Trophoblast cell (in vitro differentiated cells and primary cell): ENCODE measurements at regions not wholly inside any gene's neighbourhood (a gene's known extent, or its start where the extent isn't known, plus 50 kb on each side); places are given as distances from the start of the nearest gene placed in this dataset.

Experiments
- DNase-seq, 2 donors: peaks; one replicate each; pipeline ENCODE4 v3.0.0-alpha.2; 2016
- H2AFZ ChIP-seq: 2 replicates; pipeline ENCODE4 v1.6.1; 2013; ENCODE audit warnings: low read length, moderate library complexity, mild to moderate bottlenecking; ENCODE audit not compliant: insufficient read depth, poor library complexity
- H2AK5ac ChIP-seq: 2 replicates; pipeline ENCODE4 v1.6.1; 2013; ENCODE audit warnings: mild to moderate bottlenecking, low read length
- H2BK120ac ChIP-seq: 2 replicates; pipeline ENCODE4 v1.6.1; 2013; ENCODE audit warnings: low read length, mild to moderate bottlenecking, moderate library complexity; ENCODE audit not compliant: insufficient read depth, poor library complexity
- H2BK12ac ChIP-seq: 2 replicates; pipeline ENCODE4 v1.6.1; 2013; ENCODE audit warnings: mild to moderate bottlenecking, low read length, moderate library complexity
- H2BK5ac ChIP-seq: 2 replicates; pipeline ENCODE4 v1.6.1; 2013; ENCODE audit warnings: low read length, low read depth, moderate library complexity, mild to moderate bottlenecking; ENCODE audit not compliant: poor library complexity
- H3K14ac ChIP-seq: 2 replicates; pipeline ENCODE4 v1.6.1; 2013; ENCODE audit warnings: mild to moderate bottlenecking, low read length
- H3K18ac ChIP-seq: 2 replicates; pipeline ENCODE4 v1.6.1; 2013; ENCODE audit warnings: mild to moderate bottlenecking, low read length
- H3K23ac ChIP-seq: 2 replicates; pipeline ENCODE4 v1.6.1; 2013; ENCODE audit warnings: low read length
- H3K27ac ChIP-seq: 2 replicates; pipeline ENCODE4 v1.5.1; 2013; ENCODE audit warnings: low read depth, mild to moderate bottlenecking, inconsistent platforms, low read length, moderate library complexity
- H3K27me3 ChIP-seq: 2 replicates; pipeline ENCODE4 v1.6.1; 2013; ENCODE audit warnings: inconsistent platforms, mild to moderate bottlenecking, low read length, moderate library complexity; ENCODE audit not compliant: insufficient read depth
- H3K36me3 ChIP-seq, 2 experiments: 1 replicate in 1 of 2; 2 replicates in 1 of 2; pipeline ENCODE4 v1.6.1; 2013; ENCODE audit warnings: low read length in 2 of 2, mild to moderate bottlenecking in 2 of 2, moderate library complexity in 1 of 2; ENCODE audit not compliant: insufficient read depth in 2 of 2, control insufficient read depth in 1 of 2
- H3K4ac ChIP-seq: 2 replicates; pipeline ENCODE4 v1.6.1; 2013; ENCODE audit warnings: low read depth, mild to moderate bottlenecking, low read length, moderate library complexity
- H3K4me1 ChIP-seq, 2 experiments: 1 replicate in 1 of 2; 2 replicates in 1 of 2; pipeline ENCODE4 v1.6.1; 2013; ENCODE audit warnings: low read length in 2 of 2, mild to moderate bottlenecking in 2 of 2, moderate library complexity in 1 of 2; ENCODE audit not compliant: insufficient read depth in 2 of 2, control insufficient read depth in 1 of 2
- H3K4me2 ChIP-seq: 2 replicates; pipeline ENCODE4 v1.6.1; 2013; ENCODE audit warnings: inconsistent platforms, mild to moderate bottlenecking, low read length, moderate library complexity
- H3K4me3 ChIP-seq: 2 replicates; pipeline ENCODE4 v1.5.1; 2013; ENCODE audit warnings: mild to moderate bottlenecking, low read depth, low read length, inconsistent platforms
- H3K79me1 ChIP-seq: one replicate; pipeline ENCODE4 v1.6.1; 2013; ENCODE audit warnings: low read length
- H3K79me2 ChIP-seq: 2 replicates; pipeline ENCODE4 v1.6.1; 2013; ENCODE audit warnings: low read length, mild to moderate bottlenecking; ENCODE audit not compliant: control insufficient read depth, insufficient read depth, poor library complexity
- H3K9ac ChIP-seq: 2 replicates; pipeline ENCODE4 v1.6.1; 2013; ENCODE audit warnings: mild to moderate bottlenecking, low read length
- H3K9me3 ChIP-seq: 2 replicates; pipeline ENCODE4 v1.6.1; 2013; ENCODE audit warnings: low read depth, mild to moderate bottlenecking, control low read depth, inconsistent platforms, low read length; ENCODE audit not compliant: insufficient read depth
- H4K12ac ChIP-seq: 2 replicates; pipeline ENCODE4 v1.6.1; 2013; ENCODE audit warnings: low read depth, mild to moderate bottlenecking, low read length, moderate library complexity
- H4K8ac ChIP-seq: 2 replicates; pipeline ENCODE4 v1.6.1; 2013; ENCODE audit warnings: low read depth, mild to moderate bottlenecking, low read length, moderate library complexity
- H4K91ac ChIP-seq: one replicate; pipeline ENCODE4 v1.6.1; 2013; ENCODE audit warnings: low read depth, mild to moderate bottlenecking, low read length, moderate library complexity
- WGBS: extraction: QIAGEN DNeasy Blood & Tissue Kit; methylation state at CpG from one replicate; pipeline ENCODE4 v1.1.7; 2013; ENCODE audit warnings: missing lambda C conversion rate; ENCODE audit not compliant: insufficient read length, insufficient coverage; ENCODE audit errors: extremely low coverage; 5-methylcytosine and 5-hydroxymethylcytosine counted together

- H3K9me3 ChIP-seq: no peaks in the 10 kb centered on the region
- no peak for DNase-seq
- H3K79me2 ChIP-seq: no peaks in the 10 kb centered on the region
- H3K9ac ChIP-seq: no peak overlapping the region
- H3K14ac ChIP-seq: no peak overlapping the region
- H4K8ac ChIP-seq: no peak overlapping the region
- H4K12ac ChIP-seq: no peak overlapping the region
- H3K18ac ChIP-seq: no peak overlapping the region
- H3K4me1 ChIP-seq: no peaks in the 10 kb centered on the region
- no peak overlapping the region for H3K4ac ChIP-seq
- no peak overlapping the region for H2BK120ac ChIP-seq
- H3K27me3 ChIP-seq: no peaks in the 10 kb centered on the region
- no peaks in the 10 kb centered on the region for H3K36me3 ChIP-seq
- no peak overlapping the region for H2AK5ac ChIP-seq
- no peak overlapping the region for H3K23ac ChIP-seq
- no peak overlapping the region for H3K27ac ChIP-seq
- H3K79me1 ChIP-seq: no peaks in the 10 kb centered on the region
- H2BK12ac ChIP-seq: no peak overlapping the region
- no peak overlapping the region for H2AFZ ChIP-seq
- no peak overlapping the region for H4K91ac ChIP-seq
- H2BK5ac ChIP-seq: no peak overlapping the region
- no peak overlapping the region for H3K4me2 ChIP-seq
- no peak overlapping the region for H3K4me3 ChIP-seq
- WGBS: no CpG with 5 or more reads among the region's 2 CpGs
Observed at GRCh38 chr7:125370502-125370901, 440.9 kb upstream of the POT1 start.

GRCh38 chr7:125363873-125364272 is 434.2 kb upstream of the POT1 start:
- Histone ChIP-seq H3K4ac (no peak overlapping the region), H3K4me3 (no peak overlapping the region), H3K79me1 (no peaks in the 10 kb centered on the region), H4K12ac (no peak overlapping the region), H3K36me3 (no peaks in the 10 kb centered on the region), H3K79me2 (no peaks in the 10 kb centered on the region), H4K8ac (no peak overlapping the region), H2BK12ac (no peak overlapping the region), H2BK5ac (no peak overlapping the region), H3K23ac (no peak overlapping the region), H3K27ac (no peak overlapping the region), H3K18ac (no peak overlapping the region), H3K14ac (no peak overlapping the region), H2AFZ (no peak overlapping the region), H2BK120ac (no peak overlapping the region), H3K9me3 (no peaks in the 10 kb centered on the region), H3K27me3 (no peaks in the 10 kb centered on the region), H3K4me1 (no peaks in the 10 kb centered on the region), H3K9ac (no peak overlapping the region), H2AK5ac (no peak overlapping the region), H3K4me2 (no peak overlapping the region), H4K91ac (no peak overlapping the region)
- no CpG with 5 or more reads among the region's 4 CpGs for WGBS
- DNase-seq: no peak

GRCh38 chr7:125358551-125359167 is 429.0 kb upstream of the POT1 start:
- Histone ChIP-seq H3K9me3 (no peaks in the 10 kb centered on the region), H3K4me3 (no peak overlapping the region), H3K4me1 (no peaks in the 10 kb centered on the region), H2AFZ (no peak overlapping the region), H3K36me3 (no peaks in the 10 kb centered on the region), H4K8ac (no peak overlapping the region), H3K14ac (no peak overlapping the region), H3K27me3 (no peaks in the 10 kb centered on the region), H4K91ac (no peak overlapping the region), H3K27ac (no peak overlapping the region), H4K12ac (no peak overlapping the region), H2AK5ac (no peak overlapping the region), H3K4ac (no peak overlapping the region), H3K18ac (no peak overlapping the region), H3K4me2 (no peak overlapping the region), H2BK5ac (no peak overlapping the region), H3K79me2 (no peaks in the 10 kb centered on the region), H3K79me1 (no peaks in the 10 kb centered on the region), H2BK12ac (no peak overlapping the region), H3K9ac (no peak overlapping the region), H2BK120ac (no peak overlapping the region), H3K23ac (no peak overlapping the region)
- DNase-seq: peak in 1 of 2 donors; percentile 40
- WGBS: no CpG with 5 or more reads among the region's 3 CpGs

- H3K18ac ChIP-seq: no peak overlapping the region
- H3K9me3 ChIP-seq: no peaks in the 10 kb centered on the region
- DNase-seq: no peak
- no peaks in the 10 kb centered on the region for H3K79me2 ChIP-seq
- no peak overlapping the region for H2BK120ac ChIP-seq
- H3K4me2 ChIP-seq: no peak overlapping the region
- no peaks in the 10 kb centered on the region for H3K79me1 ChIP-seq
- no peak overlapping the region for H2AFZ ChIP-seq
- no peak overlapping the region for H3K4me3 ChIP-seq
- H2AK5ac ChIP-seq: no peak overlapping the region
- no peak overlapping the region for H3K9ac ChIP-seq
- no peak overlapping the region for H3K14ac ChIP-seq
- H2BK5ac ChIP-seq: no peak overlapping the region
- H2BK12ac ChIP-seq: no peak overlapping the region
- no peak overlapping the region for H4K8ac ChIP-seq
- H3K4ac ChIP-seq: no peak overlapping the region
- no peak overlapping the region for H3K23ac ChIP-seq
- WGBS: no CpG with 5 or more reads among the region's 1 CpG
- H3K27me3 ChIP-seq: no peaks in the 10 kb centered on the region
- H3K36me3 ChIP-seq: no peaks in the 10 kb centered on the region
- H3K27ac ChIP-seq: no peak overlapping the region
- no peak overlapping the region for H4K12ac ChIP-seq
- no peaks in the 10 kb centered on the region for H3K4me1 ChIP-seq
- H4K91ac ChIP-seq: no peak overlapping the region
Observed at GRCh38 chr7:125357676-125358455, 428.2 kb upstream of the POT1 start.
